Activated T-cell treated with anti-CD3 and anti-CD28 coated beads, Interleukin-2, amount 50 U/mL, for 72 hours (primary cell): ENCODE measurements at regions not wholly inside any gene's neighbourhood (a gene's known extent, or its start where the extent isn't known, plus 50 kb on each side); places are given as distances from the start of the nearest gene placed in this dataset.

ENCODE experiments used
- ATAC-seq, 2 donors: fragments of 150-1000 bp; cut with Tn5 transposase; replicated peaks in 1 of 2; 2 replicates each; pipeline ENCODE4 v1.10.0; 2021; ENCODE audit warnings: moderate library complexity in 2 of 2, mild to moderate bottlenecking in 1 of 2
- DNase-seq, 2 donors: peaks; one replicate each; pipeline ENCODE4 v3.0.0; 2021 to 2022; ENCODE audit warnings: mixed read lengths in 1 of 2
- H3K27ac Mint-ChIP-seq: one replicate; pipeline ENCODE4 v1.8.0; 2022; ENCODE audit warnings: mild to moderate bottlenecking, moderate library complexity, mixed read lengths
- H3K27me3 Mint-ChIP-seq: one replicate; pipeline ENCODE4 v1.8.0; 2022; ENCODE audit warnings: low read depth, mixed read lengths
- H3K36me3 Mint-ChIP-seq, 2 donors: one replicate each; pipeline ENCODE4 v1.8.0; 2022; ENCODE audit warnings: mixed read lengths in 2 of 2, mild to moderate bottlenecking in 1 of 2; ENCODE audit not compliant: insufficient read depth in 2 of 2
- H3K4me1 Mint-ChIP-seq: one replicate; pipeline ENCODE4 v1.8.0; 2022; ENCODE audit warnings: low read depth, mixed read lengths
- H3K4me3 Mint-ChIP-seq, 2 donors: one replicate each; pipeline ENCODE4 v1.8.0; 2022; ENCODE audit warnings: mild to moderate bottlenecking in 2 of 2, mixed read lengths in 2 of 2, moderate library complexity in 2 of 2
- H3K9me3 Mint-ChIP-seq, 2 donors: one replicate each; pipeline ENCODE4 v1.8.0; 2022; ENCODE audit warnings: mixed read lengths in 2 of 2

- Mint-ChIP-seq H3K4me1 (peaks cover 18% of the 10 kb centered on the region), H3K27me3 (peaks cover 7% of the 10 kb centered on the region), H3K36me3 (peaks cover 0 to 2% of the 10 kb centered on the region in 2 donors), H3K4me3 (no peak overlapping the region), H3K9me3 (no peaks in the 10 kb centered on the region), H3K27ac (no peak overlapping the region)
- DNase-seq, result no peak
- ATAC-seq, result no peak
Observed at GRCh38 chr3:152554980-152555379, 280.0 kb upstream of the P2RY1 start.

GRCh38 chr3:152555666-152556291 lies 279.2 kb upstream of the P2RY1 start:
- Mint-ChIP-seq H3K4me1 (peaks cover 18% of the 10 kb centered on the region), H3K27me3 (peaks cover 7% of the 10 kb centered on the region), H3K9me3 (no peaks in the 10 kb centered on the region), H3K4me3 (no peak overlapping the region), H3K36me3 (peaks cover 0 to 2% of the 10 kb centered on the region in 2 donors), H3K27ac (no peak overlapping the region)
- ATAC-seq (no peak), DNase-seq (no peak)

- Mint-ChIP-seq H3K27ac (no peak overlapping the region), H3K4me1 (peaks cover 18% of the 10 kb centered on the region), H3K9me3 (no peaks in the 10 kb centered on the region), H3K27me3 (no peaks in the 10 kb centered on the region), H3K36me3 (peaks cover 0 to 2% of the 10 kb centered on the region in 2 donors), H3K4me3 (no peak overlapping the region)
- ATAC-seq (peak; percentile 94 to 97), DNase-seq (peak; percentile 3)
Observed at GRCh38 chr3:152556731-152557254, 278.1 kb upstream of the P2RY1 start.

GRCh38 chr3:152557302-152557999 lies 277.5 kb upstream of the P2RY1 start:
- Mint-ChIP-seq H3K9me3 (no peaks in the 10 kb centered on the region), H3K4me1 (peaks cover 18% of the 10 kb centered on the region), H3K4me3 (no peak overlapping the region), H3K27ac (no peak overlapping the region), H3K27me3 (no peaks in the 10 kb centered on the region), H3K36me3 (peaks cover 0 to 2% of the 10 kb centered on the region in 2 donors)
- ATAC-seq (no peak), DNase-seq (no peak)

GRCh38 chr3:152558386-152558785 lies 276.5 kb upstream of the P2RY1 start:
- Mint-ChIP-seq H3K9me3 (no peaks in the 10 kb centered on the region), H3K4me1 (peaks cover 18% of the 10 kb centered on the region), H3K4me3 (no peak overlapping the region), H3K27ac (no peak overlapping the region), H3K27me3 (no peaks in the 10 kb centered on the region), H3K36me3 (peaks cover 0 to 2% of the 10 kb centered on the region in 2 donors)
- ATAC-seq (no peak), DNase-seq (no peak)

GRCh38 chr3:152559246-152559645 lies 275.7 kb upstream of the P2RY1 start:
- ATAC-seq (no peak), DNase-seq (no peak)
- Mint-ChIP-seq H3K9me3 (no peaks in the 10 kb centered on the region), H3K4me1 (peaks cover 18% of the 10 kb centered on the region), H3K27me3 (no peaks in the 10 kb centered on the region), H3K4me3 (no peak overlapping the region), H3K36me3 (peaks cover 0 to 2% of the 10 kb centered on the region in 2 donors), H3K27ac (no peak overlapping the region)

- Mint-ChIP-seq H3K36me3 (no peaks in the 10 kb centered on the region), H3K4me1 (no peaks in the 10 kb centered on the region)
Observed at GRCh38 chr3:152564459-152564858, 270.5 kb upstream of the P2RY1 start.

GRCh38 chr3:152574461-152575079 lies 260.4 kb upstream of the P2RY1 start:
- DNase-seq, result peak; percentile 29 to 31
- Mint-ChIP-seq H3K36me3 (no peaks in the 10 kb centered on the region), H3K4me3 (no peak overlapping the region), H3K27me3 (peaks cover 15% of the 10 kb centered on the region), H3K9me3 (no peaks in the 10 kb centered on the region), H3K27ac (no peak overlapping the region), H3K4me1 (no peaks in the 10 kb centered on the region)
- peak; percentile 35 to 39 for ATAC-seq

More at GRCh38 chr3:152564459-152564858, 270.5 kb upstream of the P2RY1 start:
- no peak for DNase-seq
- Mint-ChIP-seq H3K27me3 (no peaks in the 10 kb centered on the region), H3K9me3 (no peaks in the 10 kb centered on the region), H3K27ac (no peak overlapping the region), H3K4me3 (no peak overlapping the region)
- ATAC-seq, result no peak

- H3K27me3 Mint-ChIP-seq, result peaks cover 5% of the 10 kb centered on the region
- ATAC-seq (no peak), DNase-seq (no peak)
- no peaks in the 10 kb centered on the region for H3K9me3 Mint-ChIP-seq
- H3K4me1 Mint-ChIP-seq, result no peaks in the 10 kb centered on the region
- no peak overlapping the region for H3K4me3 Mint-ChIP-seq
- H3K36me3 Mint-ChIP-seq, result no peaks in the 10 kb centered on the region
- H3K27ac Mint-ChIP-seq, result no peak overlapping the region
Observed at GRCh38 chr3:152578769-152579168, 256.2 kb upstream of the P2RY1 start.

- Mint-ChIP-seq H3K9me3 (no peaks in the 10 kb centered on the region), H3K27ac (no peak overlapping the region), H3K27me3 (no peaks in the 10 kb centered on the region), H3K36me3 (no peaks in the 10 kb centered on the region), H3K4me3 (no peak overlapping the region), H3K4me1 (no peaks in the 10 kb centered on the region)
- DNase-seq (no peak), ATAC-seq (no peak)
Observed at GRCh38 chr3:152581951-152582350, 253.0 kb upstream of the P2RY1 start.

- H3K27me3 Mint-ChIP-seq, result no peaks in the 10 kb centered on the region
Observed at GRCh38 chr3:152583963-152584362, 251.0 kb upstream of the P2RY1 start.

GRCh38 chr3:152586974-152587373 lies 248.0 kb upstream of the P2RY1 start:
- H3K4me3 Mint-ChIP-seq, result no peak overlapping the region
- no peaks in the 10 kb centered on the region for H3K9me3 Mint-ChIP-seq
- H3K27ac Mint-ChIP-seq, result no peak overlapping the region
- H3K36me3 Mint-ChIP-seq, result no peaks in the 10 kb centered on the region
- H3K4me1 Mint-ChIP-seq, result no peaks in the 10 kb centered on the region
- no peaks in the 10 kb centered on the region for H3K27me3 Mint-ChIP-seq
- DNase-seq, result no peak
- no peak for ATAC-seq

More at GRCh38 chr3:152583963-152584362, 251.0 kb upstream of the P2RY1 start:
- Mint-ChIP-seq H3K36me3 (no peaks in the 10 kb centered on the region), H3K4me3 (no peak overlapping the region), H3K9me3 (no peaks in the 10 kb centered on the region), H3K4me1 (no peaks in the 10 kb centered on the region), H3K27ac (no peak overlapping the region)
- DNase-seq (no peak), ATAC-seq (no peak)

GRCh38 chr3:152587861-152588260 lies 247.1 kb upstream of the P2RY1 start:
- Mint-ChIP-seq H3K9me3 (no peaks in the 10 kb centered on the region), H3K36me3 (no peaks in the 10 kb centered on the region), H3K27me3 (no peaks in the 10 kb centered on the region), H3K4me1 (no peaks in the 10 kb centered on the region), H3K4me3 (no peak overlapping the region), H3K27ac (no peak overlapping the region)
- ATAC-seq (no peak), DNase-seq (no peak)
